GM21825 (cell line): ENCODE measurements at regions not wholly inside any gene's neighbourhood (a gene's known extent, or its start where the extent isn't known, plus 50 kb on each side); places are given as distances from the start of the nearest gene placed in this dataset.

Experiments
- ATAC-seq: cut with Tn5 transposase; IDR thresholded peaks from one replicate; pipeline ENCODE4 v1.9.1; 2021; ENCODE audit warnings: mild to moderate bottlenecking, moderate library complexity; ENCODE audit not compliant: unreplicated experiment

GRCh38 chr4:159443975-159444374 lies 341.1 kb downstream of the RAPGEF2 start:
- no peak for ATAC-seq

- ATAC-seq: no peak
These were observed 341.8 kb downstream of the RAPGEF2 start for GRCh38 chr4:159444678-159445077.

- ATAC-seq: no peak
These were observed 342.8 kb downstream of the RAPGEF2 start for GRCh38 chr4:159445692-159446091.

GRCh38 chr4:159446266-159446976 lies 343.5 kb downstream of the RAPGEF2 start:
- peak; percentile 100 for ATAC-seq

- ATAC-seq: no peak
These were observed 344.4 kb downstream of the RAPGEF2 start for GRCh38 chr4:159447296-159447695.

GRCh38 chr4:159451006-159451405 lies 348.1 kb downstream of the RAPGEF2 start:
- no peak for ATAC-seq

- peak; percentile 76 for ATAC-seq
These were observed 352.9 kb downstream of the RAPGEF2 start for GRCh38 chr4:159455675-159456237.

- no peak for ATAC-seq
These were observed 357.5 kb downstream of the RAPGEF2 start for GRCh38 chr4:159460371-159460770.

- no peak for ATAC-seq
These were observed 360.4 kb downstream of the RAPGEF2 start for GRCh38 chr4:159463235-159463634.

GRCh38 chr4:159464302-159464701 lies 361.4 kb downstream of the RAPGEF2 start:
- no peak for ATAC-seq

- no peak for ATAC-seq
These were observed 374.0 kb downstream of the RAPGEF2 start for GRCh38 chr4:159476886-159477285.

- ATAC-seq: no peak
These were observed 377.9 kb downstream of the RAPGEF2 start for GRCh38 chr4:159480826-159481225.

- no peak for ATAC-seq
These were observed 379.1 kb downstream of the RAPGEF2 start for GRCh38 chr4:159481936-159482335.

GRCh38 chr4:159483110-159483781 lies 380.4 kb downstream of the RAPGEF2 start:
- ATAC-seq: no peak

- no peak for ATAC-seq
These were observed 381.2 kb downstream of the RAPGEF2 start for GRCh38 chr4:159483782-159484741.

GRCh38 chr4:159484864-159485263 lies 382.0 kb downstream of the RAPGEF2 start:
- ATAC-seq: no peak

GRCh38 chr4:159487284-159487747 lies 384.4 kb downstream of the RAPGEF2 start:
- ATAC-seq: peak; percentile 91

- no peak for ATAC-seq
These were observed 386.8 kb downstream of the RAPGEF2 start for GRCh38 chr4:159489646-159490045.

GRCh38 chr4:159495515-159496236 lies 392.8 kb downstream of the RAPGEF2 start:
- no peak for ATAC-seq

GRCh38 chr4:159496248-159496647 lies 393.4 kb downstream of the RAPGEF2 start:
- no peak for ATAC-seq
